WTC11 (cell line): ENCODE measurements at regions not wholly inside any gene's neighbourhood (a gene's known extent, or its start where the extent isn't known, plus 50 kb on each side); places are given as distances from the start of the nearest gene placed in this dataset.
"Not testable (repeated sequence)": the region's sequence is repeated elsewhere in the genome, so short reads cannot be mapped to it uniquely, and the experiment has no call there.

Source experiments
- ATAC-seq: fragments of 200-7000 bp; cut with Tn5 transposase; 2 replicates; pipeline ENCODE4 v1.10.0; 2021; ENCODE audit warnings: mild to moderate bottlenecking, moderate library complexity
- CTCF ChIA-PET: fragments of 300-600 bp; sonication (Branson Sonifier 250); formaldehyde crosslinking; loops from one replicate; lab custom pipeline; 2021; ENCODE audit warnings: antibody characterized with exemption; lab: Charles Lee
- POLR2A ChIA-PET: fragments of 350-600 bp; sonication (Branson Sonifier 250); formaldehyde crosslinking; loops from one replicate; lab custom pipeline; 2021; ENCODE audit warnings: antibody characterized with exemption; lab: Charles Lee
- DNase-seq: peaks from one replicate; pipeline ENCODE4 v3.0.0; 2021; ENCODE audit warnings: low spot score
- H3K27ac Mint-ChIP-seq: 2 replicates; pipeline ENCODE4 v1.8.0; 2021; ENCODE audit warnings: mixed read lengths
- H3K27me3 Mint-ChIP-seq: 2 replicates; pipeline ENCODE4 v1.8.0; 2021; ENCODE audit warnings: low read depth, mild to moderate bottlenecking, moderate library complexity, mixed read lengths
- H3K36me3 Mint-ChIP-seq: 2 replicates; pipeline ENCODE4 v1.8.0; 2021; ENCODE audit warnings: mixed read lengths
- H3K4me1 Mint-ChIP-seq: 2 replicates; pipeline ENCODE4 v1.8.0; 2022; ENCODE audit warnings: mixed read lengths
- H3K4me3 Mint-ChIP-seq: 2 replicates; pipeline ENCODE4 v1.8.0; 2021; ENCODE audit warnings: mild to moderate bottlenecking, moderate library complexity, mixed read lengths
- H3K9me3 Mint-ChIP-seq: 2 replicates; pipeline ENCODE4 v1.8.0; 2021; ENCODE audit warnings: mixed read lengths
- CREB1 ChIP-seq: sonication (generic); formaldehyde crosslinking; IDR thresholded peaks from 2 replicates; pipeline ENCODE4 v1.8.0; 2023; ENCODE audit warnings: mild to moderate bottlenecking, missing genetic modification reagents
- ESRRA ChIP-seq: sonication (generic); formaldehyde crosslinking; IDR thresholded peaks from 2 replicates; pipeline ENCODE4 v1.8.1; 2022; ENCODE audit warnings: mild to moderate bottlenecking, missing genetic modification reagents, borderline replicate concordance
- ETV6 ChIP-seq: sonication (generic); formaldehyde crosslinking; IDR thresholded peaks from 2 replicates; pipeline ENCODE4 v1.8.1; 2022; ENCODE audit warnings: mild to moderate bottlenecking, missing genetic modification reagents
- FOXK1 ChIP-seq: sonication (generic); formaldehyde crosslinking; IDR thresholded peaks from 2 replicates; pipeline ENCODE4 v1.8.0; 2022; ENCODE audit warnings: mild to moderate bottlenecking, moderate library complexity, missing genetic modification reagents
- JUN ChIP-seq: sonication (generic); formaldehyde crosslinking; IDR thresholded peaks from 2 replicates; pipeline ENCODE4 v1.8.0; 2023; ENCODE audit warnings: mild to moderate bottlenecking, missing genetic modification reagents
- MYBL2 ChIP-seq: sonication (generic); formaldehyde crosslinking; IDR thresholded peaks from 2 replicates; pipeline ENCODE4 v1.8.1; 2023; ENCODE audit warnings: mild to moderate bottlenecking, moderate library complexity, missing genetic modification reagents
- NR1H2 ChIP-seq: sonication (generic); formaldehyde crosslinking; IDR thresholded peaks from 2 replicates; pipeline ENCODE4 v1.9.0; 2021; ENCODE audit warnings: mild to moderate bottlenecking, moderate library complexity, missing genetic modification reagents
- NR2C2 ChIP-seq: sonication (generic); formaldehyde crosslinking; IDR thresholded peaks from 2 replicates; pipeline ENCODE4 v1.8.0; 2022; ENCODE audit warnings: mild to moderate bottlenecking, missing genetic modification reagents
- SOX15 ChIP-seq: fragments of 250-450 bp; sonication (Bioruptor Pico); IDR thresholded peaks from 2 replicates; pipeline ENCODE4 v1.9.0; 2021; ENCODE audit warnings: mild to moderate bottlenecking
- ZNF423 ChIP-seq: fragments of 250-450 bp; sonication (Bioruptor Pico); IDR thresholded peaks from 2 replicates; pipeline ENCODE4 v2.1.2; 2022; ENCODE audit warnings: mild to moderate bottlenecking, moderate library complexity
- ZNF671 ChIP-seq: fragments of 250-450 bp; sonication (Bioruptor Pico); IDR thresholded peaks from 2 replicates; pipeline ENCODE4 v1.8.0; 2021; ENCODE audit warnings: mild to moderate bottlenecking
- ZSCAN18 ChIP-seq: fragments of 250-450 bp; sonication (Bioruptor Pico); IDR thresholded peaks from 2 replicates; pipeline ENCODE4 v2.1.2; 2022; ENCODE audit warnings: mild to moderate bottlenecking, moderate library complexity
- TF ChIP-seq, protein P1 (sequence below): sonication (generic); formaldehyde crosslinking; IDR thresholded peaks from 2 replicates; pipeline ENCODE4 v1.8.0; 2022; ENCODE audit warnings: mild to moderate bottlenecking, missing genetic modification reagents
- TF ChIP-seq, protein P2 (sequence below): sonication (generic); formaldehyde crosslinking; IDR thresholded peaks from 2 replicates; pipeline ENCODE4 v1.8.1; 2022; ENCODE audit warnings: low read depth, missing genetic modification reagents, borderline replicate concordance
- TF ChIP-seq, protein P3 (sequence below): sonication (generic); formaldehyde crosslinking; IDR thresholded peaks from 2 replicates; pipeline ENCODE4 v1.8.1; 2023; ENCODE audit warnings: mild to moderate bottlenecking, missing genetic modification reagents, borderline replicate concordance
- TF ChIP-seq, protein P4 (sequence below): sonication (generic); formaldehyde crosslinking; IDR thresholded peaks from 2 replicates; pipeline ENCODE4 v1.8.0; 2022; ENCODE audit warnings: mild to moderate bottlenecking, missing genetic modification reagents

DNA sequence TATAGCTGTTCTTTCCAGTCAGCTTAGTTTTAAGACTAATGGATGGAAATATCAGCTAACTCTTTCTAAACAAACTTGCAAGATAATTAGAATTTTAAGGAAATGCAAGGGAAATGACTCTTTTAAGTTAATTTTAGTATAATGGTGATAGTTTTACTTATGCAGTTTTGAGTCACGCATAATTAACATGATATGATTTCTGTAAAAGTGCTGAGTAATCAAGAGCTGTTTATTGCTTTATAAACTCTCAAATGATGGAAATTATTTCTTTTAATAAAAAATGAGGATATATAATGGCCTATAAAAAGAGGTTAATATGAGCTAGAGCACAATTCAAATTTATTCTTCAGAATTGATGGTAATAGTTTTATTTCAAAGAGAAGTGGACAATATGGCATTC lies 385.9 kb downstream of the GLUD2 start:
- TF ChIP-seq CREB1 (CRISPR knock-in tag) (no peak), FOXK1 (CRISPR knock-in tag) (no peak), ZSCAN18 (CRISPR knock-in tag) (no peak), MYBL2 (CRISPR knock-in tag) (no peak), JUN (CRISPR knock-in tag) (no peak), ETV6 (CRISPR knock-in tag) (no peak), ZNF423 (CRISPR knock-in tag) (no peak), NR1H2 (CRISPR knock-in tag) (no peak), ZNF671 (no peak), SOX15 (no peak), ESRRA (no peak), NR2C2 (CRISPR knock-in tag) (no peak)
- TF ChIP-seq, protein P1, sequence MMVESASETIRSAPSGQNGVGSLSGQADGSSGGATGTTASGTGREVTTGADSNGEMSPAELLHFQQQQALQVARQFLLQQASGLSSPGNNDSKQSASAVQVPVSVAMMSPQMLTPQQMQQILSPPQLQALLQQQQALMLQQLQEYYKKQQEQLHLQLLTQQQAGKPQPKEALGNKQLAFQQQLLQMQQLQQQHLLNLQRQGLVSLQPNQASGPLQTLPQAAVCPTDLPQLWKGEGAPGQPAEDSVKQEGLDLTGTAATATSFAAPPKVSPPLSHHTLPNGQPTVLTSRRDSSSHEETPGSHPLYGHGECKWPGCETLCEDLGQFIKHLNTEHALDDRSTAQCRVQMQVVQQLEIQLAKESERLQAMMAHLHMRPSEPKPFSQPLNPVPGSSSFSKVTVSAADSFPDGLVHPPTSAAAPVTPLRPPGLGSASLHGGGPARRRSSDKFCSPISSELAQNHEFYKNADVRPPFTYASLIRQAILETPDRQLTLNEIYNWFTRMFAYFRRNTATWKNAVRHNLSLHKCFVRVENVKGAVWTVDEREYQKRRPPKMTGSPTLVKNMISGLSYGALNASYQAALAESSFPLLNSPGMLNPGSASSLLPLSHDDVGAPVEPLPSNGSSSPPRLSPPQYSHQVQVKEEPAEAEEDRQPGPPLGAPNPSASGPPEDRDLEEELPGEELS (CRISPR knock-in tag): no peak
- TF ChIP-seq, protein P2, sequence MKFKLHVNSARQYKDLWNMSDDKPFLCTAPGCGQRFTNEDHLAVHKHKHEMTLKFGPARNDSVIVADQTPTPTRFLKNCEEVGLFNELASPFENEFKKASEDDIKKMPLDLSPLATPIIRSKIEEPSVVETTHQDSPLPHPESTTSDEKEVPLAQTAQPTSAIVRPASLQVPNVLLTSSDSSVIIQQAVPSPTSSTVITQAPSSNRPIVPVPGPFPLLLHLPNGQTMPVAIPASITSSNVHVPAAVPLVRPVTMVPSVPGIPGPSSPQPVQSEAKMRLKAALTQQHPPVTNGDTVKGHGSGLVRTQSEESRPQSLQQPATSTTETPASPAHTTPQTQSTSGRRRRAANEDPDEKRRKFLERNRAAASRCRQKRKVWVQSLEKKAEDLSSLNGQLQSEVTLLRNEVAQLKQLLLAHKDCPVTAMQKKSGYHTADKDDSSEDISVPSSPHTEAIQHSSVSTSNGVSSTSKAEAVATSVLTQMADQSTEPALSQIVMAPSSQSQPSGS (CRISPR knock-in tag): no peak
- TF ChIP-seq, protein P3, sequence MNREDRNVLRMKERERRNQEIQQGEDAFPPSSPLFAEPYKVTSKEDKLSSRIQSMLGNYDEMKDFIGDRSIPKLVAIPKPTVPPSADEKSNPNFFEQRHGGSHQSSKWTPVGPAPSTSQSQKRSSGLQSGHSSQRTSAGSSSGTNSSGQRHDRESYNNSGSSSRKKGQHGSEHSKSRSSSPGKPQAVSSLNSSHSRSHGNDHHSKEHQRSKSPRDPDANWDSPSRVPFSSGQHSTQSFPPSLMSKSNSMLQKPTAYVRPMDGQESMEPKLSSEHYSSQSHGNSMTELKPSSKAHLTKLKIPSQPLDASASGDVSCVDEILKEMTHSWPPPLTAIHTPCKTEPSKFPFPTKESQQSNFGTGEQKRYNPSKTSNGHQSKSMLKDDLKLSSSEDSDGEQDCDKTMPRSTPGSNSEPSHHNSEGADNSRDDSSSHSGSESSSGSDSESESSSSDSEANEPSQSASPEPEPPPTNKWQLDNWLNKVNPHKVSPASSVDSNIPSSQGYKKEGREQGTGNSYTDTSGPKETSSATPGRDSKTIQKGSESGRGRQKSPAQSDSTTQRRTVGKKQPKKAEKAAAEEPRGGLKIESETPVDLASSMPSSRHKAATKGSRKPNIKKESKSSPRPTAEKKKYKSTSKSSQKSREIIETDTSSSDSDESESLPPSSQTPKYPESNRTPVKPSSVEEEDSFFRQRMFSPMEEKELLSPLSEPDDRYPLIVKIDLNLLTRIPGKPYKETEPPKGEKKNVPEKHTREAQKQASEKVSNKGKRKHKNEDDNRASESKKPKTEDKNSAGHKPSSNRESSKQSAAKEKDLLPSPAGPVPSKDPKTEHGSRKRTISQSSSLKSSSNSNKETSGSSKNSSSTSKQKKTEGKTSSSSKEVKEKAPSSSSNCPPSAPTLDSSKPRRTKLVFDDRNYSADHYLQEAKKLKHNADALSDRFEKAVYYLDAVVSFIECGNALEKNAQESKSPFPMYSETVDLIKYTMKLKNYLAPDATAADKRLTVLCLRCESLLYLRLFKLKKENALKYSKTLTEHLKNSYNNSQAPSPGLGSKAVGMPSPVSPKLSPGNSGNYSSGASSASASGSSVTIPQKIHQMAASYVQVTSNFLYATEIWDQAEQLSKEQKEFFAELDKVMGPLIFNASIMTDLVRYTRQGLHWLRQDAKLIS (CRISPR knock-in tag): no peak
- TF ChIP-seq, protein P4, sequence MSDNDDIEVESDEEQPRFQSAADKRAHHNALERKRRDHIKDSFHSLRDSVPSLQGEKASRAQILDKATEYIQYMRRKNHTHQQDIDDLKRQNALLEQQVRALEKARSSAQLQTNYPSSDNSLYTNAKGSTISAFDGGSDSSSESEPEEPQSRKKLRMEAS: no peak
- TF ChIP-seq, all 79 proteins: peak for 0
- Mint-ChIP-seq H3K4me1 (no peaks in the 10 kb centered on the region), H3K27ac (no peak overlapping the region), H3K36me3 (peaks cover 6% of the 10 kb centered on the region; the same call in 1 of the 2 replicates), H3K27me3 (no peaks in the 10 kb centered on the region), H3K9me3 (peaks cover 10% of the 10 kb centered on the region; the same call in 1 of the 2 replicates), H3K4me3 (no peak overlapping the region)
- ATAC-seq (no peak), DNase-seq (no peak)
- ChIA-PET POLR2A (no interaction called here), CTCF (no interaction called here)

DNA sequence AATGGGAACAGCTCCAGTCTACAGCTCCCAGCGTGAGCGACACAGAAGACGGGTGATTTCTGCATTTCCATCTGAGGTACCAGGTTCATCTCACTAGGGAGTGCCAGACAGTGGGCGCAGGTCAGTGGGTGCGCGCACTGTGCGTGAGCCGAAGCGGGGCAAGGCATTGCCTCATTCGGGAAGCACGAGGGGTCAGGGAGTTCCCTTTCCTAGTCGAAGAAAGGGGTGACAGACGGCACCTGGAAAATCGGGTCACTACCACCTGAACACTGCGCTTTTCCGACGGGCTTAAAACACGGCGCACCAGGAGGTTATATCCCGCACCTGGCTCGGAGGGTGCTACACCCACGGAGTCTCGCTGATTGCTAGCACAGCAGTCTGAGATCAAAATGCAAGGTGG lies 390.3 kb downstream of the GLUD2 start:
- H3K27ac Mint-ChIP-seq, H3K4me3 Mint-ChIP-seq, POLR2A ChIA-PET, ATAC-seq, H3K27me3 Mint-ChIP-seq, H3K4me1 Mint-ChIP-seq, CTCF ChIA-PET, DNase-seq, H3K36me3 Mint-ChIP-seq, H3K9me3 Mint-ChIP-seq: not testable (repeated sequence)
